Ovary (tissue), 3 donors: ENCODE measurements at regions not wholly inside any gene's neighbourhood (a gene's known extent, or its start where the extent isn't known, plus 50 kb on each side); places are given as distances from the start of the nearest gene placed in this dataset.

ENCODE experiments used
- EP300 ChIP-seq: sonication (generic); formaldehyde crosslinking; IDR thresholded peaks from one replicate; pipeline ENCODE4 v1.6.1; 2017; ENCODE audit warnings: antibody characterized with exemption
- POLR2A ChIP-seq: fragments of 450-650 bp; IDR thresholded peaks from one replicate; pipeline ENCODE4 v1.6.1; 2017; ENCODE audit warnings: antibody characterized with exemption, mild to moderate bottlenecking, moderate library complexity
- TF ChIP-seq, protein P1 (sequence below), 3 donors: fragments of 450-650 bp in 2 of 3; fragments of 200-600 bp in 1 of 3; IDR thresholded peaks; one replicate each; pipeline versions ENCODE4 v1.5.1 to v1.8.0; 2016 to 2022; ENCODE audit warnings: antibody characterized with exemption in 3 of 3, mild to moderate bottlenecking in 1 of 3
- donor health status: DM: no; HTN: no; CAD: no.

DNA sequence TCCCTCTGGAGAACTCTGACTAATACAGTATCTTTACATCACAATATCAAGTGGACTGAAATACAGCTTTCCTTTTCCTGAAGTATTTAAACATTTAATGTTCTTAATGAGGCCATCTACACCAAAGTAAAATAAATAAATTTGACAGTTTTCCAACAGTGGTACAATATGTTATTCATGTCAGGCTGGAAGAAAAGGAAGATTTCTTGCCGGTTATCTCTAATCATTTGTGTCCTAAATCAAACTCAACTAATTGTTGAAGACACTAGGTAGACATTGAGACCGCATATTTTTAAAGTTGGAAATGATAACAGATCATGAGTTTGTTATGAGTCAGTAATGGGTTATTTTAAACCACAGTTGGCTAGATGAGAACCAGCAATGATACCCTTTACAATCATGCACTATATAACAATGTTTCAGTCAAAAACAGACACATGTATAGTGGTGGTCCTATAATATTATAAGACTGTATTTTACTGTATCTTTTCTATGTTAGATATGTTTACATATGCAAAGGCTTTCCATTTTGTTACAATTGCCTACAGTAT is 241.6 kb downstream of the LMBRD1 start:
- TF ChIP-seq, protein P1, sequence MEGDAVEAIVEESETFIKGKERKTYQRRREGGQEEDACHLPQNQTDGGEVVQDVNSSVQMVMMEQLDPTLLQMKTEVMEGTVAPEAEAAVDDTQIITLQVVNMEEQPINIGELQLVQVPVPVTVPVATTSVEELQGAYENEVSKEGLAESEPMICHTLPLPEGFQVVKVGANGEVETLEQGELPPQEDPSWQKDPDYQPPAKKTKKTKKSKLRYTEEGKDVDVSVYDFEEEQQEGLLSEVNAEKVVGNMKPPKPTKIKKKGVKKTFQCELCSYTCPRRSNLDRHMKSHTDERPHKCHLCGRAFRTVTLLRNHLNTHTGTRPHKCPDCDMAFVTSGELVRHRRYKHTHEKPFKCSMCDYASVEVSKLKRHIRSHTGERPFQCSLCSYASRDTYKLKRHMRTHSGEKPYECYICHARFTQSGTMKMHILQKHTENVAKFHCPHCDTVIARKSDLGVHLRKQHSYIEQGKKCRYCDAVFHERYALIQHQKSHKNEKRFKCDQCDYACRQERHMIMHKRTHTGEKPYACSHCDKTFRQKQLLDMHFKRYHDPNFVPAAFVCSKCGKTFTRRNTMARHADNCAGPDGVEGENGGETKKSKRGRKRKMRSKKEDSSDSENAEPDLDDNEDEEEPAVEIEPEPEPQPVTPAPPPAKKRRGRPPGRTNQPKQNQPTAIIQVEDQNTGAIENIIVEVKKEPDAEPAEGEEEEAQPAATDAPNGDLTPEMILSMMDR (IDR thresholded peaks at IDR 0.05), result no peak
- no peak for TF ChIP-seq POLR2A
- TF ChIP-seq EP300, result no peak
